ENCODE measurements at regions not wholly inside any gene's neighbourhood (a gene's known extent, or its start where the extent isn't known, plus 50 kb on each side); places are given as distances from the start of the nearest gene placed in this dataset.

DNA sequence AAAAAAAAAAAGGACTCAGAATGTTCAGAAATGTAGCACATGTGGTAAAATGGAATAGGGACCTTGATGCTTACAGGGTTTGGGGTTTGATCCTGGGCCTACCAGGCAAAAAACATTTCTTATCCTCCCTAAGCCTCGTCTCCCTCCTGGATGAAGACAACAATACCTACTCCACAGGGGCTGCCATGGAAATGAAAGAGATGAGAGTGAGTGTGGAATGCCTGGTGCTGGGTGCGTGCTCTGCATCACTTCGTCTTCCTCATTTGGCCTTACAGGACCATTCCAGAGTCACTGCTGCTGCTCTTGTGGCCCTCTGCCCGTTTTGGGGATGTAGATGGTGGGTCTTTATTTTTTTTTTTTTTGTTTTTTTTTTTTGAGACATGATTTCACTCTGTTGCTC, 692.9 kb upstream of the EEF2KMT start:
- TF ChIP-seq IKZF1 (IDR thresholded peaks at IDR 0.05) (no peak), ZBTB7A (CRISPR knock-in tag; IDR thresholded peaks at IDR 0.05) (no peak), ZNF317 (CRISPR knock-in tag; IDR thresholded peaks at IDR 0.05) (no peak), ZNF205 (CRISPR knock-in tag; IDR thresholded peaks at IDR 0.05) (no peak)
- Histone ChIP-seq H3K4me1 (ENCODE audit: insufficient read depth, low read length) (no peaks in the 10 kb centered on the region), H3K36me3 (replicated peaks in 1 of 2; ENCODE audit: control insufficient read depth in 1 of 2, insufficient read depth in 2 of 2, low read length in 2 of 2) (no peaks in the 10 kb centered on the region), H3K27ac (ENCODE audit: extremely low read length, insufficient read depth, low read length) (no peak overlapping the region), H3K9ac (ENCODE audit: insufficient read depth, low read depth, low read length) (no peak overlapping the region), H3K27me3 (ENCODE audit: control insufficient read depth in 1 of 2, insufficient read depth in 2 of 2, low read length in 2 of 2) (no peaks in the 10 kb centered on the region; a peak in 1 of 5 replicates), H3K9me3 (ENCODE audit: low read length) (no peaks in the 10 kb centered on the region; the same call in 1 of the 2 replicates), H3K4me3 (replicated peaks in 1 of 3; ENCODE audit: insufficient read depth in 1 of 3, low read depth in 2 of 3, low read length in 3 of 3) (no peak overlapping the region), H4K20me1 (ENCODE audit: insufficient read depth, low read length) (no peaks in the 10 kb centered on the region), H2AFZ (ENCODE audit: low read length) (no peak overlapping the region), H3K4me2 (ENCODE audit: low read depth, low read length) (no peak overlapping the region), H3K79me2 (ENCODE audit: insufficient read depth, low read length) (no peaks in the 10 kb centered on the region)
- POLR2A ChIA-PET = no interaction called here
- CTCF ChIA-PET (ENCODE audit: low intra/inter-chr PET ratio, low total read pairs) = no interaction called here
- FAIRE-seq = no peak
- in situ Hi-C loops (cut with HindIII; ENCODE audit: extremely low pct_ligation_motif_present, low pct_unique_long_range_greater_than_20kb) (no loop called here), intact Hi-C loops (cut with micrococcal nuclease; ENCODE audit: unreplicated experiment) (no loop called here)
- DNase-seq (ENCODE audit: low spot score) = no peak
- ATAC-seq = no peak
- 30% methylated on average over 4 of the region's 4 CpGs for WGBS (ENCODE audit: low lambda C conversion rate)
- BruUV-seq (replicated peaks) = no TSS peak

DNA sequence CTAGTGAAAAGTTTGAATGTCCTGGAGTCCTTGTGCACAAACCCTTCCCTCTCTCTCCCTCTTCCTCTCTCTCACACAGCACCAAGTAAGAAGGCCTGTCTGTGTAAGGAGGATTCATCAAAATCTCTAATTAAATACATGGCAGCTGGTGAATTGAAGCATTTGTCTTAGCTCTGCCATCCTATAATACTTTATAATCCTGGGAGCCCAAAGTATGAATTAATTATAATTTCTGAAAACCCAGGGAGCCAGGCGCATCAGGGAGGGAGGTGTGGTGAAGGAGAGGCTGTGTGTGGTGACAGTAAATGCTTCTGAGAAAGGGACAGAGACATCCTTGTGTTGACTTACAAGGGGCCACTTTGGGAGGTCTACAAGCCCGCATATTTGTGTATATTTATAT, 691.4 kb upstream of the EEF2KMT start:
- Histone ChIP-seq H3K27ac (ENCODE audit: extremely low read length, insufficient read depth, low read length) (no peak overlapping the region), H3K4me2 (ENCODE audit: low read depth, low read length) (no peak overlapping the region), H3K79me2 (ENCODE audit: insufficient read depth, low read length) (no peaks in the 10 kb centered on the region), H3K4me3 (replicated peaks in 1 of 3; ENCODE audit: insufficient read depth in 1 of 3, low read depth in 2 of 3, low read length in 3 of 3) (no peak overlapping the region), H3K4me1 (ENCODE audit: insufficient read depth, low read length) (no peaks in the 10 kb centered on the region), H3K9ac (ENCODE audit: insufficient read depth, low read depth, low read length) (no peak overlapping the region), H3K36me3 (replicated peaks in 1 of 2; ENCODE audit: control insufficient read depth in 1 of 2, insufficient read depth in 2 of 2, low read length in 2 of 2) (no peaks in the 10 kb centered on the region), H3K27me3 (ENCODE audit: control insufficient read depth in 1 of 2, insufficient read depth in 2 of 2, low read length in 2 of 2) (no peaks in the 10 kb centered on the region; a peak in 1 of 5 replicates), H4K20me1 (ENCODE audit: insufficient read depth, low read length) (no peaks in the 10 kb centered on the region), H3K9me3 (ENCODE audit: low read length) (no peaks in the 10 kb centered on the region), H2AFZ (ENCODE audit: low read length) (no peak overlapping the region)
- in situ Hi-C loops (cut with HindIII; ENCODE audit: extremely low pct_ligation_motif_present, low pct_unique_long_range_greater_than_20kb) (no loop called here), intact Hi-C loops (cut with micrococcal nuclease; ENCODE audit: unreplicated experiment) (no loop called here)
- ATAC-seq = no peak
- no peak for DNase-seq (ENCODE audit: low spot score)
- no TSS peak for BruUV-seq (replicated peaks)
- ChIA-PET POLR2A (no interaction called here), CTCF (ENCODE audit: low intra/inter-chr PET ratio, low total read pairs) (no interaction called here)
- no peak for TF ChIP-seq TOE1 (CRISPR knock-in tag; IDR thresholded peaks at IDR 0.05)
- TF ChIP-seq ZSCAN20 (CRISPR knock-in tag; IDR thresholded peaks at IDR 0.05; ENCODE audit: borderline replicate concordance) = no peak
- no peak for TF ChIP-seq GATAD2A (CRISPR knock-in tag; IDR thresholded peaks at IDR 0.05)
- no peak for TF ChIP-seq MYPOP (CRISPR knock-in tag; IDR thresholded peaks at IDR 0.05)
- no peak for FAIRE-seq
- 0% methylated on average over 2 of the region's 2 CpGs for WGBS (ENCODE audit: low lambda C conversion rate)

All from HepG2 (cell line).